Cardiac fibroblast (primary cell): ENCODE measurements at regions not wholly inside any gene's neighbourhood (a gene's known extent, or its start where the extent isn't known, plus 50 kb on each side); places are given as distances from the start of the nearest gene placed in this dataset.

Experiments
- DNase-seq, 2 donors: peaks; one replicate each; pipeline versions ENCODE4 v3.0.0 to v3.0.0-alpha.2; 2010; ENCODE audit warnings: low read depth in 2 of 2
- H3K4me3 ChIP-seq, 2 donors: replicated peaks in 1 of 2; 1 replicate in 1 of 2; 2 replicates in 1 of 2; pipeline ENCODE4 v1.5.1; 2011; ENCODE audit warnings: low read depth in 2 of 2, low read length in 2 of 2, mild to moderate bottlenecking in 2 of 2, moderate library complexity in 1 of 2
- TF ChIP-seq, protein P1 (sequence below): IDR thresholded peaks from one replicate; pipeline ENCODE4 v1.5.1; 2011; ENCODE audit warnings: low read depth, mild to moderate bottlenecking, low read length, inconsistent platforms

DNA sequence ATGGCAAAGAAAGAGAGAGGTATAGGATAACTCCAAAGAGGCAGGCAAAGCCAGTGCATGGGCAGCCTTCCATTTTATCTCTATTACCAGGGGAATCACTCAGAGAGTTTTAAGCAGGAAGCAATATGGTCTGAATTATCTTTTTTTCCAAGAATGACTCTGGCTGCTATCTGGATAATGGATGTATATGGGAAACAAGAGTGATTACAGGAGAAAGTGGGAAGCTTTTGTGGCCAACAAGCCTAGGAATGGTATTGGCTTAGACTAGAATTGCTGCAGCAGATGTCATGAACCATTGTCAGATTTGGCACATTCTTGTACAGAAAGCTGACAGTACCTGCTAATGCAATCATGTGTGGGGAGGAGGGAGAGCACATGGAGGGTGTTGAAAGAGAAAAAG is 73.0 kb upstream of the BTBD3 start:
- TF ChIP-seq, protein P1, sequence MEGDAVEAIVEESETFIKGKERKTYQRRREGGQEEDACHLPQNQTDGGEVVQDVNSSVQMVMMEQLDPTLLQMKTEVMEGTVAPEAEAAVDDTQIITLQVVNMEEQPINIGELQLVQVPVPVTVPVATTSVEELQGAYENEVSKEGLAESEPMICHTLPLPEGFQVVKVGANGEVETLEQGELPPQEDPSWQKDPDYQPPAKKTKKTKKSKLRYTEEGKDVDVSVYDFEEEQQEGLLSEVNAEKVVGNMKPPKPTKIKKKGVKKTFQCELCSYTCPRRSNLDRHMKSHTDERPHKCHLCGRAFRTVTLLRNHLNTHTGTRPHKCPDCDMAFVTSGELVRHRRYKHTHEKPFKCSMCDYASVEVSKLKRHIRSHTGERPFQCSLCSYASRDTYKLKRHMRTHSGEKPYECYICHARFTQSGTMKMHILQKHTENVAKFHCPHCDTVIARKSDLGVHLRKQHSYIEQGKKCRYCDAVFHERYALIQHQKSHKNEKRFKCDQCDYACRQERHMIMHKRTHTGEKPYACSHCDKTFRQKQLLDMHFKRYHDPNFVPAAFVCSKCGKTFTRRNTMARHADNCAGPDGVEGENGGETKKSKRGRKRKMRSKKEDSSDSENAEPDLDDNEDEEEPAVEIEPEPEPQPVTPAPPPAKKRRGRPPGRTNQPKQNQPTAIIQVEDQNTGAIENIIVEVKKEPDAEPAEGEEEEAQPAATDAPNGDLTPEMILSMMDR, result no peak
- no peak overlapping the region for H3K4me3 ChIP-seq
- peak in 1 of 2 donors; percentile 16 for DNase-seq

DNA sequence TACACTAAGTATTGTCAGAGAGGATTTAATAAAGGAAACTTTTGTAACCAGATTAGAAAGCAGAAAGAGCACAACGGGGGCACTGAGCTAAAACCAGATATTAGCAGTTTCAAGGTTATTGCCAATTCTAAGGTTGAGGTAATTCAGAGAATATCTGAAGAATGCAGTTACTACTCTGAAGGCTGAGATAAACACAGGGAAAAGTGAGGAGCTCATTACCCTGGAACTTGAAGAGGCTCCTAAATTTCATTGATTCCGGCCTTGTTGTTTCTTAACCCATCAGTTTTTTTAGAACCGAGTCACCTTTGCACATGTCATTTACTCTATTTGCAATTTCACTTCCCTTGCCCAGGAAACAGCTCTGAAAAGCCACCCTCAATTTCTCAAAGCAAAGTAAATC is 72.4 kb upstream of the BTBD3 start:
- TF ChIP-seq, protein P1, result no peak
- DNase-seq, result no peak
- H3K4me3 ChIP-seq, result no peak overlapping the region

DNA sequence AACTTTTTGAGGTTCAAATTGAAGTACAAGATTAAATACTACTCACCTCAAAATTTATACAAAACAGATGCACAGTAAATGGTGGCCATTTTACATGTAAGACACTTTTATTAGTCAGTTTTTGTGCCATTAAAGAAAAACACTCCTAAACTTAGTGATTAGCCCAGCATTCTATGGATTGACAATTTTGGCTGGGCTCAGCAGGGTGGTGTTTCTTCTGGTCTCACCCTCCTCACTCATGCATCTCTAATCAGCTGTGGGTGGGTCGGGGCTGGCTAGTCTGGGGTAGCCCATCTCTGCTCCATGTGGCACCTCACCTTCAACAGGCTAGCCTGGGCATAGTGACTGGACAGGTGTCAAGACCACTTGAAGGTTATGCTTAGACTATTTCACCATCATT is 71.6 kb upstream of the BTBD3 start:
- TF ChIP-seq, protein P1, result no peak
- H3K4me3 ChIP-seq, result no peak overlapping the region

DNA sequence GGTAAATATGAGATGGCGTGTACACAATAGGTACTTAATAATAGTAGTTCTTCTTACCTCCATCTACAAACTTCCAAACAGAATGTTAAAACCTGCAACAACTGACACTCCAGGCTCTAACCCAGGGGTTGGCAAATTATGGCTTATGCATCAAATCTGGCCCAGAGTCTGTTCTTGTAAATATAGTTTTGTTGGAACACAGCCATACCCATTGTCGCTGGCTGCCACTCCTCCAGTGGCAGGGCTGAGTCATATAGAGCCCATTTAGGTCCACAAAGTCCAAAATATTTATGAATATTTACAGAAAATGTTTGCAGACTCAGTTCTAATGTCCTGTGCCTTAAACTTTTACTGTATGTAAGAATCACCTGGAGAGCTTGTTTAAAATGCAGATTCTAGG is 69.9 kb upstream of the BTBD3 start:
- TF ChIP-seq, protein P1, result no peak
- no peak for DNase-seq
- no peak overlapping the region for H3K4me3 ChIP-seq

More for the DNA sequence above, 71.6 kb upstream of the BTBD3 start:
- no peak for DNase-seq

DNA sequence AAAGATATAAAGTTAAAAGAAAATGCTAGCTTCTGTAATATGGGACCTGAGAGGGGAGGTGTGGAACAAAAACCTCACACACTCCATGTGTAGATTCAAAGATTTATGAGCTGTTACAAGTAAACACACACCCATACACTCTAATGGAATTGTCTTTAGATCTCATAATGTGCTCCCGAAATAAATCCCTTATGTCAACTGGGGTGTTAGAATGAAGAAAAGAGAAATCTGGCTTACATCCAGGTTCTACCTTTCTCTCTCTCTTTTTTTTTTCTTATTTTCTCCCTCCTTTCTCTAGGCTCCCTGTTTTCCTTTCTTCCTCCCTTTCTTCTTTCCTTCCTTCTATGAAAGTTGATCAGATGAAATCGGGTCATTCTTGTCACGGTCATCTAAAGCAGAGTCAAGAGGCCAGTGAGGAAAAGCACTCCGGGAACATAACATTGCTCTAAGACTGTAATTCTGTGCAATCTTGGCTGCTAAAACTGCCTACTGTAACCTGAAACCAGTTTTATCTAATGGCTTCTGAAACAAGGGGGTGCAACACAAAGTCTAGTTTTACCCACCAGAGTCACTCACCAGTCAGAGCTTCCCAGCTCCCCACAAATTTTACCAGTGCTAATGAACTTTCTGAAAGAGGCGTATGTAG is 68.3 kb upstream of the BTBD3 start:
- H3K4me3 ChIP-seq, result no peak overlapping the region
- peak; percentile 16 to 29 for DNase-seq
- TF ChIP-seq, protein P1, result no peak

DNA sequence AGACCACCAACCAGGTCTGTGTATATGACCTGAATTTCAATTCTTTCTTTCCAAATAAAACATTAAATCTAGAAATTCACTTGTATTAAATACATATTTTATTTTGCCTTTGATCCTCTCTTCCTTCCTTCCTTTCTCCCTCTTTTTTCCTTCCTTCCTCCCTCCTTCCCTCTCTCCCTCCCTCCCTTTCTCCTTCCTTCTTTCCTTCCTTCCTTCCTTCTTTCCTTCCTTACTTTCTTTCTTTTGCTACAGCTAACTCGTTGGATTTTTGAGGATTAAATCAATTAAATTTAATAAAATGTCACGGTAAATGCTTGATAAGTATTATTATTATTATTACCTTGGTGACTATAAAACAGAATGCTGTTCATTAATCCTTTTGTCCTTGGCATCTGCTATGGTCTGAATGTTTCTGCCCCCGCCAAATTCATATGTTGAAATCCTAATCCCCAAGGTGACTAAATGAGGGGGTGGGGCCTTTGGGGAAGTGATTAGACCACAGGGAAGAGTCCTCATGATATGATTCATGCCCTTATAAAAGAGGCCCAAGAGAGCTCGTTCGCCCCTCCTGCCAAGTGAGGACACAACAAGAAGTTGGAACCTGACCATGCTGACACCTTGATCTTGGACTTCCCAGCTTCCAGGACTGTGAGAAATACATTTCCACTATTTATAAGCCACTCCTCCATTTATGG is 67.6 kb upstream of the BTBD3 start:
- DNase-seq, result peak; percentile 49 to 84
- TF ChIP-seq, protein P1, result no peak
- no peak overlapping the region for H3K4me3 ChIP-seq
